ENCODE measurements at regions not wholly inside any gene's neighbourhood (a gene's known extent, or its start where the extent isn't known, plus 50 kb on each side); places are given as distances from the start of the nearest gene placed in this dataset.

- TF ChIP-seq CTCF (conservative IDR thresholded peaks at IDR 0.05 in 1 of 2, IDR thresholded peaks at IDR 0.05 in 1 of 2; ENCODE audit: extremely low read depth in 1 of 2, insufficient read depth in 1 of 2, low read depth in 1 of 2, low read length in 2 of 2) = no peak
- no peak for TF ChIP-seq EZH2 (IDR thresholded peaks at IDR 0.05; ENCODE audit: borderline replicate concordance, low read length)
Observed at GRCh38 chr1:113278777-113279176, 111.5 kb upstream of the MAGI3 start.

All from mammary epithelial cell (primary cell).